HepG2 (cell line): ENCODE measurements at regions not wholly inside any gene's neighbourhood (a gene's known extent, or its start where the extent isn't known, plus 50 kb on each side); places are given as distances from the start of the nearest gene placed in this dataset.

Experiments used
- ARID5B ChIP-seq: IDR thresholded peaks from 2 replicates; pipeline ENCODE4 v1.4.0; 2020; ENCODE audit warnings: mild to moderate bottlenecking, missing genetic modification reagents
- ASH2L ChIP-seq: fragments of 300-600, 200-600 bp; sonication (generic); IDR thresholded peaks from 2 replicates; pipeline ENCODE4 v1.7.0; 2017; ENCODE audit warnings: low read depth, mild to moderate bottlenecking, moderate library complexity, mixed read lengths, low read length; ENCODE audit not compliant: insufficient read length
- MATR3 ChIP-seq: sonication (generic); formaldehyde crosslinking; IDR thresholded peaks from 2 replicates; pipeline ENCODE4 v1.4.0; 2020; ENCODE audit warnings: missing genetic modification reagents
- NR2F2 ChIP-seq: IDR thresholded peaks from 2 replicates; pipeline ENCODE4 v1.6.1; 2012; ENCODE audit warnings: low read depth, inconsistent platforms, borderline replicate concordance
- SMAD3 ChIP-seq: sonication (generic); formaldehyde crosslinking; IDR thresholded peaks from 2 replicates; pipeline ENCODE4 v1.4.0; 2020; ENCODE audit warnings: missing genetic modification reagents
- TFE3 ChIP-seq: IDR thresholded peaks from 2 replicates; pipeline ENCODE4 v1.6.1; 2016
- THAP8 ChIP-seq: sonication (generic); formaldehyde crosslinking; IDR thresholded peaks from 2 replicates; pipeline ENCODE4 v1.5.1; 2020; ENCODE audit warnings: missing genetic modification reagents, mild to moderate bottlenecking, borderline replicate concordance
- ZNF383 ChIP-seq: sonication (generic); formaldehyde crosslinking; IDR thresholded peaks from 2 replicates; pipeline ENCODE4 v1.4.0; 2020; ENCODE audit warnings: missing genetic modification reagents, mild to moderate bottlenecking, borderline replicate concordance

GRCh38 chr15:25066708-25067107 lies 111.9 kb downstream of the SNRPN start (continued):
- TF ChIP-seq TFE3 (CRISPR knock-in tag) (no peak), ZNF383 (no peak), ASH2L (no peak), NR2F2 (no peak), ARID5B (CRISPR knock-in tag) (no peak), THAP8 (CRISPR knock-in tag) (no peak), SMAD3 (CRISPR knock-in tag) (no peak), MATR3 (CRISPR knock-in tag) (no peak)
- TF ChIP-seq, all 625 proteins: peak for 0
